Omental fat pad (tissue), 3 donors: ENCODE measurements at regions not wholly inside any gene's neighbourhood (a gene's known extent, or its start where the extent isn't known, plus 50 kb on each side); places are given as distances from the start of the nearest gene placed in this dataset.
"Not testable (repeated sequence)": the region's sequence is repeated elsewhere in the genome, so short reads cannot be mapped to it uniquely, and the experiment has no call there.

ENCODE experiments used
- ATAC-seq: fragments of 150-250 bp; one replicate; pipeline ENCODE4 v1.9.1; 2016; ENCODE audit warnings: mild to moderate bottlenecking, moderate library complexity; ENCODE audit not compliant: low FRiP score
- DNase-seq: peaks from one replicate; pipeline ENCODE4 v3.0.0-alpha.2; 2019; ENCODE audit warnings: low spot score
- CTCF ChIP-seq, 3 donors: fragments of 450-650 bp; IDR thresholded peaks; one replicate each; pipeline ENCODE4 v1.5.1; 2016 to 2017; ENCODE audit warnings: antibody characterized with exemption in 3 of 3, mild to moderate bottlenecking in 3 of 3, moderate library complexity in 2 of 3

GRCh38 chrX:150258176-150258425, 105.0 kb upstream of the MAMLD1 start:
- DNase-seq (no peak), ATAC-seq (no peak)
- no peak for TF ChIP-seq CTCF (IDR thresholded peaks at IDR 0.05)

- DNase-seq (no peak), ATAC-seq (no peak)
- no peak for TF ChIP-seq CTCF (IDR thresholded peaks at IDR 0.05)
These were observed 104.4 kb upstream of the MAMLD1 start for GRCh38 chrX:150258463-150259430.

- no peak for DNase-seq
- no peak for TF ChIP-seq CTCF (IDR thresholded peaks at IDR 0.05)
- no peak for ATAC-seq
These were observed 100.7 kb upstream of the MAMLD1 start for GRCh38 chrX:150262456-150262855.

GRCh38 chrX:150268839-150269355, 94.2 kb upstream of the MAMLD1 start:
- TF ChIP-seq CTCF (IDR thresholded peaks at IDR 0.05) = no peak
- ATAC-seq (no peak), DNase-seq (no peak)

GRCh38 chrX:150269605-150270254, 93.4 kb upstream of the MAMLD1 start:
- TF ChIP-seq CTCF (IDR thresholded peaks at IDR 0.05) = no peak
- no peak for DNase-seq

GRCh38 chrX:150270622-150271021, 92.5 kb upstream of the MAMLD1 start:
- no peak for DNase-seq
- no peak for TF ChIP-seq CTCF (IDR thresholded peaks at IDR 0.05)
- no peak for ATAC-seq

More at GRCh38 chrX:150269605-150270254, 93.4 kb upstream of the MAMLD1 start:
- no peak for ATAC-seq

GRCh38 chrX:150273575-150274294, 89.4 kb upstream of the MAMLD1 start:
- DNase-seq, ATAC-seq: not testable (repeated sequence)
